Neural cell (in vitro differentiated cells): ENCODE measurements at regions not wholly inside any gene's neighbourhood (a gene's known extent, or its start where the extent isn't known, plus 50 kb on each side); places are given as distances from the start of the nearest gene placed in this dataset.

ENCODE experiments used
- EZH2 ChIP-seq: fragments of 200-600, 300-800 bp; shearing (Covaris generic), sonication (generic); IDR thresholded peaks from 2 replicates; pipeline ENCODE4 v1.6.1; 2014; ENCODE audit warnings: antibody characterized with exemption, low read length, borderline replicate concordance, mild to moderate bottlenecking; ENCODE audit not compliant: insufficient read depth, poor library complexity, severe bottlenecking
- MXI1 ChIP-seq: fragments of 450-650 bp; conservative IDR thresholded peaks from 2 replicates; pipeline ENCODE4 v1.6.1; 2014; ENCODE audit warnings: antibody characterized with exemption, mild to moderate bottlenecking; ENCODE audit not compliant: poor library complexity, severe bottlenecking
- POLR2AphosphoS5 ChIP-seq: IDR thresholded peaks from 2 replicates; pipeline ENCODE4 v1.6.1; 2012
- RAD21 ChIP-seq: fragments of 450-650 bp; conservative IDR thresholded peaks from 2 replicates; pipeline ENCODE4 v1.6.1; 2014; ENCODE audit warnings: antibody characterized with exemption, mild to moderate bottlenecking, moderate library complexity
- SMC3 ChIP-seq: fragments of 450-650 bp; conservative IDR thresholded peaks from 2 replicates; pipeline ENCODE4 v1.6.1; 2014; ENCODE audit warnings: antibody characterized with exemption, mild to moderate bottlenecking, moderate library complexity; ENCODE audit not compliant: poor library complexity
- TAF1 ChIP-seq: IDR thresholded peaks from 2 replicates; pipeline ENCODE4 v1.6.1; 2012; ENCODE audit warnings: low read depth
- TF ChIP-seq, protein P1 (sequence below): fragments of 450-650 bp; IDR thresholded peaks from 2 replicates; pipeline ENCODE4 v1.5.1; 2014; ENCODE audit warnings: antibody characterized with exemption, mild to moderate bottlenecking, moderate library complexity; ENCODE audit not compliant: poor library complexity, severe bottlenecking

- TF ChIP-seq, protein P1, sequence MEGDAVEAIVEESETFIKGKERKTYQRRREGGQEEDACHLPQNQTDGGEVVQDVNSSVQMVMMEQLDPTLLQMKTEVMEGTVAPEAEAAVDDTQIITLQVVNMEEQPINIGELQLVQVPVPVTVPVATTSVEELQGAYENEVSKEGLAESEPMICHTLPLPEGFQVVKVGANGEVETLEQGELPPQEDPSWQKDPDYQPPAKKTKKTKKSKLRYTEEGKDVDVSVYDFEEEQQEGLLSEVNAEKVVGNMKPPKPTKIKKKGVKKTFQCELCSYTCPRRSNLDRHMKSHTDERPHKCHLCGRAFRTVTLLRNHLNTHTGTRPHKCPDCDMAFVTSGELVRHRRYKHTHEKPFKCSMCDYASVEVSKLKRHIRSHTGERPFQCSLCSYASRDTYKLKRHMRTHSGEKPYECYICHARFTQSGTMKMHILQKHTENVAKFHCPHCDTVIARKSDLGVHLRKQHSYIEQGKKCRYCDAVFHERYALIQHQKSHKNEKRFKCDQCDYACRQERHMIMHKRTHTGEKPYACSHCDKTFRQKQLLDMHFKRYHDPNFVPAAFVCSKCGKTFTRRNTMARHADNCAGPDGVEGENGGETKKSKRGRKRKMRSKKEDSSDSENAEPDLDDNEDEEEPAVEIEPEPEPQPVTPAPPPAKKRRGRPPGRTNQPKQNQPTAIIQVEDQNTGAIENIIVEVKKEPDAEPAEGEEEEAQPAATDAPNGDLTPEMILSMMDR = no peak
- no peak for TF ChIP-seq TAF1
- no peak for TF ChIP-seq RAD21
- TF ChIP-seq POLR2AphosphoS5 = no peak
- no peak for TF ChIP-seq EZH2
- TF ChIP-seq MXI1 = no peak
- TF ChIP-seq SMC3 = no peak
Observed at GRCh38 chr18:73843455-73843854, 304.2 kb downstream of the FBXO15 start.
